ENCODE measurements at regions not wholly inside any gene's neighbourhood (a gene's known extent, or its start where the extent isn't known, plus 50 kb on each side); places are given as distances from the start of the nearest gene placed in this dataset.

DNA sequence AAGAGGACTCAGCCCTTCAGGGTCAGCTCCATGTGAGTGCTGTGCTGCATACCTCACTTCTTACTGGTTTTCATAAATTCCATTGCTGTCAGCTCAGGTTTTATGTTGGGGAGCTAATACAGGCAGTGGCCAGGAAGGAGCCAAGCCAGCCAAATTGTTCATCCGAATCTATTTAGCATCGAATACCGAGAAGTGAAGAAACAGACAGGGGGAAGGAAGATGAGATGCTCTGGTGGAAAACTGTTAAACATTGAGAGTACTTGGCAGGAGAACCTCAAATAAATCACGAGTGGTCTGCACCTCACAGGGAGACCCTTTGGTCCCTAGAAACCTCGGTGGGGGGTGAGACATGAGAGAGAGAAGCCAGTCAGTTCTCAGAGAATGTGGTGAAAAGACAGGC lies 196.0 kb upstream of the TMEM72 start:
- no peak overlapping the region for H3K4me3 ChIP-seq (replicated peaks; ENCODE audit: low read depth, low read length)
- DNase-seq (ENCODE audit: low read depth), result peak; percentile 45
- TF ChIP-seq, protein P1, sequence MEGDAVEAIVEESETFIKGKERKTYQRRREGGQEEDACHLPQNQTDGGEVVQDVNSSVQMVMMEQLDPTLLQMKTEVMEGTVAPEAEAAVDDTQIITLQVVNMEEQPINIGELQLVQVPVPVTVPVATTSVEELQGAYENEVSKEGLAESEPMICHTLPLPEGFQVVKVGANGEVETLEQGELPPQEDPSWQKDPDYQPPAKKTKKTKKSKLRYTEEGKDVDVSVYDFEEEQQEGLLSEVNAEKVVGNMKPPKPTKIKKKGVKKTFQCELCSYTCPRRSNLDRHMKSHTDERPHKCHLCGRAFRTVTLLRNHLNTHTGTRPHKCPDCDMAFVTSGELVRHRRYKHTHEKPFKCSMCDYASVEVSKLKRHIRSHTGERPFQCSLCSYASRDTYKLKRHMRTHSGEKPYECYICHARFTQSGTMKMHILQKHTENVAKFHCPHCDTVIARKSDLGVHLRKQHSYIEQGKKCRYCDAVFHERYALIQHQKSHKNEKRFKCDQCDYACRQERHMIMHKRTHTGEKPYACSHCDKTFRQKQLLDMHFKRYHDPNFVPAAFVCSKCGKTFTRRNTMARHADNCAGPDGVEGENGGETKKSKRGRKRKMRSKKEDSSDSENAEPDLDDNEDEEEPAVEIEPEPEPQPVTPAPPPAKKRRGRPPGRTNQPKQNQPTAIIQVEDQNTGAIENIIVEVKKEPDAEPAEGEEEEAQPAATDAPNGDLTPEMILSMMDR (IDR thresholded peaks at IDR 0.05; ENCODE audit: low read length, missing control alignments), result no peak

DNA sequence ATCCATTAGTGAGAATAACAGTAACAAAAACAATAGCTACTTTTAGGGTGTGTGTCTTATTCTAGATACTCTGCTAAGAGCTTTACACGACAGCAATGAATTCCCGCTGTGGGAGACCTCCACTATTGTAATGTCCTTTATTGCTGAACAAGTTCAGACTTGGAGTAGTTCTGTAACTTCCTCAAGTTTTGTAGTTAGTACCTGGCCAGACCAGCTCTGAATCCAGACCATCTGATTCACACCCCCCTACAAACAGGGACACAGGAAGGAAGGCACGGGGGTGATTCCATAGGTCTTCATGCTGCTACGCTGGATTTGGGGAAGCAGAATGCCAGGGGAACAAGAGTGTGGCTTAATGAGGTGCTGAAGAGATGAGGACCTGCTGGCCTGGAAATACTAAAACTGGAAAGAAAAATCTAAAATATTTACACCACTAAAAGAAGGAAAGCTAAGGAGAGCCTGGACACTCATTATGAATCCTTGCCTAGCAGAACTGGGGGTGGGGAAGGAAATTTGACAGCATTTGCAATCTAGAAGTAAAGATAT lies 194.6 kb upstream of the TMEM72 start:
- TF ChIP-seq, protein P1 (IDR thresholded peaks at IDR 0.05; ENCODE audit: low read length, missing control alignments), result no peak
- DNase-seq (ENCODE audit: low read depth), result no peak
- no peak overlapping the region for H3K4me3 ChIP-seq (replicated peaks; ENCODE audit: low read depth, low read length)

DNA sequence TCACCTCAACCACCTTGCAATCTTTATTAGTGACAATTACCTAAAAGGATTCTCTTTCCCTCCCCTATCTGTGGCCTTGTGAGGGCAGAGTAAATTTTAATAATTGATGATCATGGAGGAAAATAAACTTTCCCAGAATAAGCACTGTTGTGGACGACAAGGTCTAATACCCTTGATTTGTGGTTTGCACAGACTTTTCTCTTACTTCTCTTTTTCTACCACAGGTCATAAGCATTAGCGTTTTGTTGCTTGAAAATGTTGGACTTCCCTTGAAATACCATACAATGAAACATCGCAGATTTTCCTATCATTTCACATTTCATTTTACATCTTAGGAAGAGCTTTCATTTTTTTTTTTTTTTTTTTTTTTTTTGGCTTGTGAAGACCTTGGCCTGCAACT lies 188.1 kb upstream of the TMEM72 start:
- DNase-seq (ENCODE audit: low read depth), result no peak
- no peak overlapping the region for H3K4me3 ChIP-seq (replicated peaks; ENCODE audit: low read depth, low read length)
- TF ChIP-seq, protein P1 (IDR thresholded peaks at IDR 0.05; ENCODE audit: low read length, missing control alignments), result no peak

DNA sequence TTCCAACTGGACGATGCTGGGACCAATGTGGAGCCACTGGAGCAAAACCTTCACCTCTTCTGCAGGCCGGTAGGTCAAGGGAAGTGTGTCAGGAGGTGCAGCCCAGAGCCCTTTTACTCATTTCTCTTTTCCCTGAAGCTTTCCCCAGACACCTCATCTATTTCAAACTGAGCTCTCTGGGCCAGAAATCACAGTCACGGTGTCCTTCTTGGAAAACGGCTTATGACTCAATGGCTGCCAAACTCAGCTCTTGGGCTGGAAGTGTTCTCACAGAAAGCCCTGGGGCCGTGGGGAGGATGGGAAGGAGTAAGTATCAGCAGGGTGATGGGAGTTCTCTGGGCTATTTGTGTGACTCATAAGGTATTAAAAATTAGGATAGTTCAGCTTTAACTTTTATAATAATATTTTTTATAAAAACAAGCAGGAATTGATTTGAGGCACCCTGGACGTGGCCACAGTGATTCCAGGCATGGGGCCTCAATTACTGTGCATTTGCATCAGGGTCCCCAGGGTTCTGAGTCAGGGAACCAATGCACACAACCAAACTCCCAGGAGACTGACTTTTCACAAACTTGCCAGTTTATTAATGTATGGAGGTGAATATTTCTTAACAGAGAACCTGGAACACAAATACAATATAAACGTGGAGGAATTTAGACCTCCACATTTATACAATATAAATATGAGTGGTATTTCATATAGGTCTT lies 187.4 kb upstream of the TMEM72 start:
- DNase-seq (ENCODE audit: low read depth), result peak; percentile 43
- TF ChIP-seq, protein P1 (IDR thresholded peaks at IDR 0.05; ENCODE audit: low read length, missing control alignments), result no peak
- H3K4me3 ChIP-seq (replicated peaks; ENCODE audit: low read depth, low read length), result no peak overlapping the region

DNA sequence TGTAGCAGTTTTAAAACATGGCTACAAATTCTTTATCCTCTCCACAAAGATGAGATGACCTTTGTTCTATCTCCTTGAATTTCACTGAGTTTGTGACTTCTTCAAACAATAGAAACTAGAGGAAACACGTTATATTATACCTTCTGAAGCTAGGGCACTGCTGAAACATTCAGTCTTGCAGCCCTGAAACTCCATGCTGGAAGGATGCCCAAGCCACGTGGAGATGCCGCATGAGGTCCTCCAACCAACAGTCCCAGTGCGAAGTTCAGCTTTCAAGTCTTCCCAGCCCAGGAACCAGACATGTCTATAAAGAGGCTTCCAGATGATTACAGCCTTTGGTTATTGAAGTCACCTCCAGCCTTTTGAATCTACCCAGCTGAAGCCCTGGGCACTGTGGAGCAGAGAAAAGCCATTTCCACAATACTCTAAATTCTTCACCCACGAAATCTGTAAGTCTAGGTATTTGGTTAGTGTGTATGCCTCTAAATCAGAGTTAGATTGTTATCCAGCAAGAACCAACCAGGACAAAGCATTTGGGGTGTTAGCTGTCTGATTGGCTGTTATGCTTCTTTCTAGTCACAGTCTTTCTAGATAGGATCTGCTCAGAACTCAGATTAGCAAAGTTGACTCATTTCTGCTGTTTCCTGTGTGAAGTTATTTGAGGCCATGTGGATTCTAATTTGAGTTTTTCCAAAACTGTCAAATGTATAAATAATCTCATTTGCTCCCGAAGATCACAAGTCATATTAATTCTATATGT lies 186.5 kb upstream of the TMEM72 start:
- TF ChIP-seq, protein P1 (IDR thresholded peaks at IDR 0.05; ENCODE audit: low read length, missing control alignments), result no peak
- DNase-seq (ENCODE audit: low read depth), result peak; percentile 51
- no peak overlapping the region for H3K4me3 ChIP-seq (replicated peaks; ENCODE audit: low read depth, low read length)

DNA sequence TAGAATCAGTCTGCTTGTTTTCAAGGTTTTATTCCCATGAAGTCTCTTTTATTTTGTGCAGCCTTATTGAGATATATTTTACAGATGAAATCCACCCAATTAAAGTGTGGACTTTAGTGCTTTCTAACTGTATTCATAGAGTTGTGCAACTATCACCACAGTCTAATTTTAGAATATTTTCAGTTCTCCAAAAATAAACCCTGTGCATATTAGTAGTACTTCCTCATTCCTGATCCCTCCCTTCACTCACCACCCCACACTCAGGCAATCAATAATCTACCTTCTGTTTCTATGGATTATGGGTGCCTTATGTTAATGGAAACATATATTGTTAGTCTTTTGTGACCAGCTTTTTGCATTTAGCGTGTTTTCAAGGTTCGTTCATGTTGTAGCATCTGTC lies 185.7 kb upstream of the TMEM72 start:
- H3K4me3 ChIP-seq (replicated peaks; ENCODE audit: low read depth, low read length), result no peak overlapping the region
- DNase-seq (ENCODE audit: low read depth), result peak; percentile 32
- TF ChIP-seq, protein P1 (IDR thresholded peaks at IDR 0.05; ENCODE audit: low read length, missing control alignments), result no peak

Data from fibroblast of pulmonary artery (primary cell).